NCI-H2171 treated with DMSO at 0.1 percent for 48 hours (cell line): ENCODE measurements at regions not wholly inside any gene's neighbourhood (a gene's known extent, or its start where the extent isn't known, plus 50 kb on each side); places are given as distances from the start of the nearest gene placed in this dataset.

ENCODE experiments used
- DNase-seq: peaks from one replicate; lab custom pipeline; 2025; lab: John Stamatoyannopoulos, UW

DNA sequence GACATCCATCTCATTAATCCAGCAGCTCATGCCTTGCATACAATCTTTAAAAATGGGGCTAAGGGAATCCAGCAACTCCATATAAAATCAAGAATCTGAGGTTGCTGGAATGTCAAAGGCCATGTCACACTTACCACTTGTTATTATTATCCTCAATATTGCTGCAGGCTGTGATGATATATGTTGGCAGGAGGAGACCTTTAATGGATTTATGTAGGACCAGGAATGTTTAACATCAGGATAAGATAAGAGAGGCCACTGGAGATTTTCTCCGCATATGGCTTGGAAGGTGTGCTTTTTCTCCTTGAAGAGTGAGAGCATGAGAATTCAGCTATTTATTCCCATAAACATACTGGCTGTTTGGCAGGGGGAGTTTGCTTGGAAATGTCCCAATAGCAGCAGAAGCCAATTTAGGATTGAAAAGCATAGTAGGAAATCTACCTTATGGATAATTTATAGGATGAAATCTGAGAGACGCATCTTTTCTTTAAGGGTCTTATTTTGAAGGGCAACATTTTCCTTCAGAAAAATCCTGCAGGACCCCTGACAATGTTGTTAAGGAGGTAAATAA is 481.4 kb downstream of the AGTPBP1 start:
- no peak for DNase-seq

DNA sequence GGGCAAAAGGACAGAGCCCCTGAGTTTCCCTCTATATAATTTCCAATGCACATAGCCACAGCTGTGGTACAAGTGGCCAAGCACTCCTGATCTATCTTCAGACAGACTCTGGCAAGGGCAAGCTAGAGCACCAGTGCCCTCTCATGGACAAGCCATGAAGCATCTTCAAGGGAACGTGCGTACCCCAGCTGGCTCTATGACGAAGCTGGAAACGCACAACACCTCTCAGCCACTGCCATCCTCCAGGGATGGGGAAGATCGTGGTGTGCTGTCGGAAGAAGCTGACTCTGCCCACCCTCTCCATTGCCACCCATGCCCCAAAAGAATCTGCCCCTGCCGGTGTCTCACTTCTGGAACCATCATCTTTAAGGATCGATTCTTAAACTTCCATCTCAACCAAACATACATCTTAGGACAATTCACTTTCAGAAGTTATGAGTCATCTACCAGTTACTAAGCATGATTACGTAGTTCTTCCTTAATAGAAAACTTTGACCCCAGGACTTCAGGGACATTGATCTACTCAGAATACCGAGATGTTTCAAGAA is 482.9 kb downstream of the AGTPBP1 start:
- no peak for DNase-seq

DNA sequence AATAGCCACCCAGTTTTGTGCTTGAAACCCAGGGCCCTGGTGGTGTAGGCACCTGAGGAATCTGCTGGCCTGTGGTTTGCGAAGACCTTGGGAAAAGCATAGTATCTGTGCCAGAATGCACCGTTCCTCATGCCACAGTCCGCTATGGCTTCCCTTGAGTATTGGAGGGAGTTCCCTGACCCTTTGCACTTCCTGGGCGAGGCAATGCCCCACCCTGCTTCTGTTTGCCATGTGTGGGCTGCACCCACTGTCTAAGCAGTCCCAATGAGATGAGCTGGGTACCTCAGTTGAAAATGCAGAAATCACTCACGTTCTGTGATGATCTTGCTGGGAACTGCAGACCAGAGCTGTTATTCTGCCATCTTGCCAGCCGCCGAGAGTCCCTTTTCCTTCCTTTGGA is 483.5 kb downstream of the AGTPBP1 start:
- no peak for DNase-seq

DNA sequence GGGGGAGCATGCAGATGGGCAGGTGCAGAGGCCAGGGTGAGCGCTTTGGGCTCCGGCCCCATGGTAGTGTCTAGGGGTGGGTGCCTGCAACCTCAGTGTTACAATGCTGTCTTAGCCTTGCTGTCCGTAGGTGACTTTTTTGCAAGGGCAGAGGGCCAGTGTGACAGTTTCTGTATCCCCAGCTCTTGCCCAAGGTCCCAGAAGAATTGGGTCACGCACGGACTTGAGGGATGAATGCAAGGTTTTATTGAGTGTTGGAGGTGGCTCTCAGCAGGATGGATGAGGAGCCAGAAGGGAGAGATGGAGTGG is 492.5 kb downstream of the AGTPBP1 start:
- DNase-seq, result no peak

DNA sequence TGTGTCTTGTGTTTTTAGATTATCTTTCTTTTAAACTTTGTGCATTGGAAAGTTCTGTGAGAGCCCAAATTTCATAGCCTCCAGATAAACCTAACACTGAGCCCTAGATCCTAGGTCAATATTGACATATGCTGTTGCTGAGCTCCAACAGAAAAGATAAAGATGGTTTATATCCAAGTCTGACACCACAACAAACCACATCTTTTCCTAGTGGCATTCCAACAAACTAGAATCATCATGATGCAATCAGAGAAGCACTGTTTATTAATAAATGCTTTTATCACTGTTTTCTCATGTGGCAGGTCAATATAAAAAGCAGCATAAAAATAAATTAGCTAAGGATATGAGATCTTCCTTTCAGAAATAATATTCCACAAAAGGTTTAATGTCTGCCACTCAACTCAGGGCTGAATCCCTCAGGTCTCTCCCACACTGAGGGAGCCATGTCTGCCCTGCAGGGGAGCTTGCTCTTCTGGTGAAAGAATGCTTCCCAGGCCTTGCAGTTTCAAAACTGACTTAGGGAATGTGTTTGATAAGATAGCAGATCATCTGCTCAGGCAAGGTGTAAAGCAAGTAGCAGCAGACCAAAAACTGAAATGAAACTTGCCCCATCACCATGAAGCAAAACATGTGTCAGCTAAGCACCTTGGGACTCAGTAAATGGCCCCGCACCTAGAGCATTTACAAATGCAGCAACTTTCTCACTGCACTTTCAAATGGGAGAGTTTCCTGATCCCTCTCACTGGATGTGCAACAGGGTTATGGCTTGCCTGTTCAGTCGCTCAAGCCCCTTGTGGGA is 493.0 kb downstream of the AGTPBP1 start:
- DNase-seq, result no peak

DNA sequence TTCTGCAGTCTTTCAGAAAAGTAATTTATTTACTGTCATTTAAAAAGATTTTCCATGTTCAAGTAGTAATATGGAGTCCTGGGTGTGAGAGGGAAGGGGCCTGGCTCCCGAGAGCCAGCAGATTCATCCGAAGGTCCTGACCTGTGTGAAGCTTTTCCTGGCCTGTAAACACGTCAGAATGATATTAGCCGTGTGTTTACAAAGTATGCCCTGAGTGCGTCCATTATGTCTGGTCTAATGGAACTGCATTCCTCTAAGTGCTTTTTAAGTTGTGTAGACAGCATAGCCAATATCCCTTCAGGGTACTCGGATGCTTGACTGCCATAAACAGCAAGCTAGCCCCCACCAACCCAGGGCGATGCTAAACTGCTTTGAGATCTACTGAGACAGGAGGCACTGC is 495.2 kb downstream of the AGTPBP1 start:
- no peak for DNase-seq

DNA sequence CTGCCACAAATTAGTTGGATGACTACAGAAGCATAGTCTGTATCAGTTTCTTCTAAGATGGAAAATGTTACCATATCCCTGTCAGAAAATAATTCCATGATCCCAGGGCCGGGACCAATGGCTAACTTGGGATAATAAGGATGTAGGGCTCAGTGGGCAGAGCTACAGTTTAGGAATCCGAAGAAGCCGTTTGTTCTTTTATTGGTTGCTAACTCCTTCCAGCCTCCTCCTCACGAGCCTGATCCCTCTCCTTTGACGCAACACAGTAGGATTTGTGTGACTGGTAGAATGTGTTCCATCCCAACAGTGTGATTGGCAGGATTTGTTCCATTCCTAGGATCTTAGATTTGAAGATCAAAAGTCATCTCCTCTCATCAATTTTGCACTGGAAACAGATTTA is 496.9 kb downstream of the AGTPBP1 start:
- no peak for DNase-seq

DNA sequence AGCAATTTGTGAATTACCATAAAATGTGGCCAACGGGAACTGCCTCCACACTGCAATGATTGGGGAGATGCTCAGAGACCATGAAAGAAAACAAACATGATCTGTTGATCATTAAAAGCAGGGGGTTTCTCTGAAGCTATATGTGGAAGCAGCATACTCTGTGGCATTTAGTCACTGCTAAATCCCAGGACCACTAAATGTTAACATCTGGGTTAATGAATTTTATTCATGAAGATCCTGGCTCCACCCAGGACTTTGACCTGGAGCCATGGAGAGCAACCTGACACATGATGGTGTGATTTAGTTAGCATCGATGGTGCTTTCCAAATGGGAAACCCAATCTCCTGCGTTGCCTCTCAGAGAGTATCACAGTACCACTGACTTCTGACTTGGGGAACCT is 497.8 kb downstream of the AGTPBP1 start:
- no peak for DNase-seq

DNA sequence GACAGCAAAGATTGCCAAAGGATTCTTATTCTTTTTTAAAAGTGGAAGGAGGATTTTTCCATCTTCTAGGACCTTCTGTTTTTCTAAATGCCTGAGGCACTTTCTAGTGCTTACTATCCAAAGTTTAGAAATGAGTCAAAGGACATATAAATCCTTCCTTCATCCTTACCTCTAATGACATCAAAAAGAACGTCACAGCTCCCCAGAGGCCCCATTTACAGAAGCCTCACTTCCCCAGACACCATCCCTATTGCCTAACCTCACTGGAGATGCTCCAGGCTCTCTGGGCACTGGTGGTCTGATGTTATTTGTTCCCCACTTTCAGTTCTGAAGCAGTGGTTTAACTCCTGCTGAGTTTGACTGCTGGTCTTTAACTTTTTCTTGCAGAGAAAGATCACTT is 504.3 kb downstream of the AGTPBP1 start:
- no peak for DNase-seq

DNA sequence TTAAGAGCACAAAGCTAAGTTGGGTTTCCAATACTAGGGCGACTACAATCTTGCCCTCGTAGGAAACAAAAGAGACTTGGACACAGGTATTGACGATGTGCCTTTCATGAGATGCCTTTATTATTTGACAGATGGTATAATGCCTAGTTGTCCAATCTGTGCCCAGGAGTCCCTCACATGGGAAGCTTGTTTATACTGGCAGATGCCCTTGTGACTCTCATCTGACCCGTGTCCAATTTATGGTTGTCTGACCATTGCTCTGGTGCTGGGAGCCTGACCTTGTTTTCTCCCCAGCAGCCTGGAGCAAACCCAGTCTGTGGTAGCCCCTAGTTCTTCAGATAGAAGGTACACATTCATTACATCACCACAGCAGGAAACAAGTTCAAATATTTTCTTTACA is 511.7 kb downstream of the AGTPBP1 start:
- no peak for DNase-seq

DNA sequence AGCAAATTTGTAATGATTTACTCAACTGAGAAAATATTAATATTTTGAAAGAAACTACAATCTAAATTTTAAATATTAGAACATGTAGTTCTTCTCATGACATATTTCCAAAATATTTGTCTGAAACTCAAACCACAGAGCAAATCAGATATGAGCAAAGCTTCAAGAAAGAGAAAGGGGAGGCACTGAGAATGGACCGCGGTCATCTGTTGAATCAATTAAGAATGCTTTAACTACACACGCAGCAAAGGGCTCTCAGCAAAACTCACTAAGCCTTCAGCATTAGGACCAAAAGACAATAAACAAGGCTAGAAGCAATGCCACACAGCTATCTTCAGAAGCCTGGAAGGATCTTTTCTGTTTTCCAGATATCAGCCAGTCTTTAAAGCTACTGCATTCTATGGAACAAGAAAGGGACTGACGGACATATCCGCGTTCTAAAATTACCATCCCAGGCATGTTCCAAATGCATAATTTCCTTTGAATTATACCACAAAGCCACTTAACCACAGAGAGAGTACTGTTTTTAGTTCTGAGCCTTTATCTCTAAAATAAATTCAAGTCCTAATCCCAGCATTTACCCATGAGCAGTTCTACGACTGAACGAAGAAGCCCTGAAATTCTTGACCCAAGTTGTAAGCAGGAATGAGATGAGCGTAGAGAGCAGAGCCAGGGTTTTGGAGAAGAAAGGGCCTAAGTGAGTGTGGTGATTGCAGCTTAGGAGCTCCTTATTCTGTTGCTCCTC is 513.5 kb downstream of the AGTPBP1 start:
- DNase-seq, result no peak

DNA sequence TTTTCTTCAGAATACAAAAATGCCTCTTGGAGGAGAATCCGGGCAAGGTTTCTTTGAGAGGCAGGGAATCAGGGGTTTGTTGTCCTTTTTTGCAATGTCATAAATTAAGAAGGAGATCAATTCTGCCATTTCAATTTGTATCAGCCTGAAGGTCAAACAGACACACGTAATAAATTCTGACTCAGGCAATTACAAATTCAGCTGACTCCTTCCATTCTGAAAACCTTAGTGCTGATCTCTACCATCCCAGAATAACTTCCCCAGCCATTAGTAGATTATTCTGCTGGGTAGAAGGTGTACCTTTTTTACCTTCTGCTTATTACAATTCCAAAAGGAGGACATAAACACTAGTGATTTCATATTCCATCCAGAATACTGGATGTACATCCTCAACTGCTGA is 516.6 kb downstream of the AGTPBP1 start:
- DNase-seq, result no peak

DNA sequence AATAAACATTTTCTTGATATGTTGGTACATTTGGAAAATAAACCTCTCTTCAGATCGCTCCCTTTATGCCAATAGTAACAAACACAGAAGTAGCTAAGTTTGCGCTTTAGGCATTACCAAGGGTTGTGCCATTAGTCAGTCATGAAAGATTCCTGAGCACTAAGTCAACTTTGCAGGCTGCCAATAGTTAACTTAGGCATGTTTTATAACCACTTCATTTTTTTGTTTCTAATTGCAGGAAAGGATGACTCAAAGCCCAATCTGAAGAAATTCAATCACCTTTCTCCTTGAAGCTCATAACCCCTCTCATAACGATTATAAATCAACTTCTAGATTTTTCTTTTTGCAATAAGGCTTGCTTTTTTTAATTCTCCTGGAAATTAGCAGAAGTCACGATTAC is 517.0 kb downstream of the AGTPBP1 start:
- DNase-seq, result no peak

DNA sequence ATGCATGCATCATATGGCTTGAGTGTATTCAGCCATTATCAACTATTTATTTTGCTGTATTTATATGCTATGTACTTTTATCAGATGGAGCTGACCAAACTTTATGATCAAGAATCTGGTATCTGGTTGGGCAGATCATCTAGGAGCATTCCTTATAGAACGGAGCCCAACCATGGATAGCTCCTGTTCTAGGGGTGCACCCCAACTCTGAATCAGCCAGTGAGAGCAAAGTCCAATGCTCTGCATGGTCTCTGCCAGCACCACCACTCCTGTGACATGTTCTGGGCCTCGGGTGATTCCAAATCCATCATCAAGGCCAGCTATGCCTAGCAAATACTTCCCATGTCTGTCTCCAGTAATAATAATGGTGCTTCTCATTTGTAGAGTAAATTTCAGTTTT is 517.5 kb downstream of the AGTPBP1 start:
- no peak for DNase-seq

DNA sequence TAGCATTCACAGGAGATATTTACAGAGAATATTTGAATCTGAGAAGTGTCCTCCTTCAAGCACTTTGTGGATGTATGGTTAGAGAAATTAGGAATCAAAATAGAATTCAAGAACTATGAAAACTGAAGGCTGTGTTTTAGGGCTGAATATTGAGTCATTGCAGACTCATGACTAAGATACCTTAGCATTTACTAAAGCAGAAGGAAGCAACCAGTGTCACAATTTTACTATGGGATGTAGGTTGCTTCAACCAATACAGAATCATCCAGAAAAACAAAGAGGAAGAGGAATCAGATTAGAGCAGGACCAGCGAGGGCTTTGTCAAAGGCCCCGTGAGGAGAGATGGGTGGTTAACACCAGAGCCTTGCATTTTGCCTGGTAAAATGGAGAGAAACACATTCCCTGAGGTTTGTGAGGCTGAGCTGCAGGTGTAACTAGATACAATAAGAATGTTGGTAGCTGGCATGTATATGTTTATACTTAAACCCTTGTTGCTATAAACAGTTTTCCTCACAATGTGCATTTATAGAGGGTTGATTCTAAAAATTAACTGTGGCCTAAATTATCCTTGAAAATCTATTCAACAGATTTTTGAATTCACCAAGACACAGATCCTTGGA is 518.1 kb downstream of the AGTPBP1 start:
- DNase-seq, result no peak

DNA sequence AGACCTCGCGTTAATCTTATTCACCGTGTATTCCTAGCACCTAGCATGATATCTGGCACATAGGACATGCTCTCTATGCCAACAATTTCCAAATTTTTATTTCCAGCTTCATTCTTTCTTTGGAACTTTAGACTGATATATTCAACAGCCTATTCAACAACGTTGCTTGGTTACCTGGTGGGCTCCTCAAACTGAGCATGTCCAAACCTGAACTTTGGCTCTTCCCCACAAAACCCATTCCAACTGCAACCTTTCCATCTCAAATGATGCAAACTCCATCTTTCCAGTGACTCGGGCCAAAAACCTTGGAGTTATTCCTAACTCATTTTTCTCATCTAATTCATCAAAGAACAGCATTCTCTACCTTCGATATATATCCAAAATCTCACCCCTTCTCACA is 525.2 kb downstream of the AGTPBP1 start:
- DNase-seq, result no peak

DNA sequence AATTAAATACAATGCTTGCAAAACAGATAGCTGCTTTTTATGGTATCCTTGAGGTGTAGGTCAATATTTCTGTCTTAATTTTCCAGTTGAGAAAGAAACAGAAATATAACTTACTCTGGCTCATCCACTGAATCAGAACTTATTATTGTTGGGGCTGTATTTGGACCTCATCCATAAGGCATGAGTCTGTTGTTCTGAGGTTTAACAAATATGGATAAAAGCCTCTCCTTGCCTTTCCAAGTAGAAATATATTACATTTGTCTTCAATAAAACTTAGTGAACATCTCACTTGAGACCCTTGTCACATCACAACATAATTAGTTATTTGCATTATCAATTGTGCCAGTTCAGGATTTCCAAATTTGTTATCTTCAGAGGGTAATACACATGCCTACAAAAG is 525.8 kb downstream of the AGTPBP1 start:
- DNase-seq, result no peak

DNA sequence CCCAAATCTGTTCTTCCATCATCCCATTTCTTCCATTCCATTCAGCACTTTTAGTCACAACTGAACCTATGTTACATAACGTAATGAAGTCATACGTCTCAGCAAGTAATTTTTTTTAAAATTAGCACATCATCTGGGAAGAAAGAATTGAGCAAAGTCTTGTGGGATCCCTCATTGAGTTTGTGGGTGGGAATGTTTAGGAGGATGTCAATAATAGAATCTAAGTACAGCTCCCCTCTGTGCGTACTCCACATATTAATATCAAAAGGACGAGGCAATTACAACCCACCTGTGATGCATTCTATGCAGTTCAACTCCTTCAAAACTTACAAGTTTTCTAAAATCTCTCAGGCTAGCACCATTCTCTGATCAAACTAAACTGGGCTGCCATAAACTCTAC is 526.3 kb downstream of the AGTPBP1 start:
- no peak for DNase-seq

DNA sequence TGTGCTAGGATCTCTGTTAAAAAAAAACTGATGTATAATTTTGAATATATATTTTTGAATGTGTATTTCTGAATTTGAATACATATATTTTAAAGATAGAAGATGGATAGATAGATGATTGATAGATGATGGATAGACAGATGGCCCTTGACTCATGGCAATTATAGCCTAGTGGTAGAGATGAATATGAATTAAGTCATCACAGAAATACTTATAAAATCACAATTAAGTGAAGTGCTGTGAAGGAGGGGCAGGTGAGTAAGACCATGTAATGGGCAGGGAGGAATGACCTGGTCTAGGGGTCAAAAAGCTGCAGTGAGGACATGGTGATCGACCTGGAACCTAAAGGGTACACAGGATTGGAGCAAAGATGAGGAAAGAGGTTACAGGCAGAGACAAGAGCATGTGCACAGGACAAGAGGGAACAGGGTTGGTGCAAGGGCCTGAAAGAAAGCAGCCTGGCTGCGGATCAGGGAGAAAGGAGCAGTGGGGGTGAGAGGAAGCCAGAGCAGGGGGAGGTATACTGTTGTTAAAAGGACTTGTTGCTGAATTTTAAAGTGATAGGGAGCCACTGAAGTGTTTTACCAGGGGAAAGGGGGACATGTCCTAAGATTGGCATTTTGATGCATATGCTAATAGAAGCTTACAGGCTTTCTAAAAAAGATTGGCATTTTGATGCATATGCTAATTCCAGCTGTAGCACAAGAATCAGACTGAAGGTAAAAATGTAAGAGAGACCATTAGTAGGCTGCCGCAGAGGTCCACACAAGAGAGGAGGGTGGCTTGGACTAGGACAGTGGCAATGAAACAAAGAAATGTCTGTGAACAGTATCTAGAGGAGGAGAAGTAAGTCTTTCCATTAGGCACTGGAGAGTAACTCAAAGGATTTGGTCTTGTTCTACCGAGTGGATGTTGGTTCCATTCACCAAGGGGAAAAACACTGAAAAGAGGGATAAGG is 527.8 kb downstream of the AGTPBP1 start:
- DNase-seq, result no peak

DNA sequence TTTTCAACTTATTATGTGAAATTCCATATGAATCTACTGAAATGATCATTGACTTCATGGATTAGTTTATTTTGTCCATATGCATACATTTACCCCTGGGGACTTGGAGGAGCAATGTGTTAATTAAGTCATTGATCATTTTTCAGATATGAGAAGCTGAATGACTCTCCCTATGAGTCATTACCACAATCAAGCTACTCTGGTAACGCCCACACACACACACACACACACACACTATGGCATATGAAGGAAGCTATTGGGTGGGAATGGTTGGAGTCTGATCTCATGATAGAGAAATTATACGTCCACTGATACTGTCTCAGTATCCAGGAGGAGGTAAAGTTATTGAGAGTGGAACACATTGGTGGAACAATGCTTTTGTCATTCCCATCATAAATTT is 528.9 kb downstream of the AGTPBP1 start:
- no peak for DNase-seq

DNA sequence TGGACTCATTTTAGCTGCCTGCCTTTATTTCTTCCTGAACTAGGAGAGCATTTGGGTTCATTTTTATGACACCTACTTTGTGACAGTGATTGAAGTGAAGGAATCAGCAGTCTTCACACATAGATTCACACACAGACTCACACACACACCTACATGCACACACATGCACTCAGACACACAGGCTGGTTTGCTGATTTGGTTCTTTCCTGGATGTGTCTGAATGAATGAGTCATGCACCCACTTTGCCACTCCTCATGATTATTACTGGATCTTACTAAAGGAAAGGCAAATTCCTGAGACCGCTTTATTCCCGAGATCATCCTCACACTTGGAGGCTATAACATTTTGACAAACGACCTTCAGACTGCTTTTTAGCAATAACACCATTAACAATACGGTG is 529.5 kb downstream of the AGTPBP1 start:
- DNase-seq, result no peak

DNA sequence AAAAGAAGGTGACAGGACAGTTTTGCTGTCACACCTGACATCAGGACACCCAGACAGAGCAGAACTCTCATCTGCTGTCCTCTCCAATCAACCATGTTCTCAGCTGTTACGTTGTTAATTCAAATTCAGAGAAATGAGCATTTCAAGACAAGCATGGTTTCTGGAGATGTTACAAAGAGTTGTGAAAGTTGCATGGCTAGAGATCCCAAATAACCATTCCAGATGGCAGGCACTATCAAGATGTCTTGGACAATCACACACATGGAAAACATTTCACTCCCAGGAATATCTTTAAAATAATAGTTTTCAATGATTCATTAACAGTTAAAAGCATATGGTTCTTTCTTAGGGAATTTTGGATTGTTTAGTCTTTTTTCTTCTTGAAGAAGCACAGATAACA is 533.1 kb downstream of the AGTPBP1 start:
- DNase-seq, result no peak
